Suprapubic skin (tissue), 4 donors: ENCODE measurements at regions not wholly inside any gene's neighbourhood (a gene's known extent, or its start where the extent isn't known, plus 50 kb on each side); places are given as distances from the start of the nearest gene placed in this dataset.
"Not testable (repeated sequence)": the region's sequence is repeated elsewhere in the genome, so short reads cannot be mapped to it uniquely, and the experiment has no call there.

ENCODE experiments used
- DNase-seq, 2 donors: peaks; one replicate each; pipeline ENCODE4 v3.0.0-alpha.2; 2019; ENCODE audit warnings: low spot score in 2 of 2
- H3K27ac ChIP-seq: fragments of 200-600 bp; sonication (generic); one replicate; pipeline ENCODE4 v1.5.1; 2019
- H3K27me3 ChIP-seq: fragments of 200-600 bp; sonication (generic); one replicate; pipeline ENCODE4 v1.5.1; 2019
- H3K36me3 ChIP-seq: fragments of 200-600 bp; sonication (generic); one replicate; pipeline ENCODE4 v1.5.1; 2019
- H3K4me1 ChIP-seq: fragments of 200-600 bp; sonication (generic); one replicate; pipeline ENCODE4 v1.5.1; 2019
- H3K4me3 ChIP-seq: fragments of 200-600 bp; sonication (generic); one replicate; pipeline ENCODE4 v1.5.1; 2019; ENCODE audit warnings: mild to moderate bottlenecking
- H3K9me3 ChIP-seq: fragments of 200-600 bp; sonication (generic); one replicate; pipeline ENCODE4 v1.5.1; 2019
- CTCF ChIP-seq, 2 donors: fragments of 200-600 bp in 1 of 2; fragments of 450-650 bp in 1 of 2; sonication (generic) in 1 of 2; IDR thresholded peaks; one replicate each; pipeline ENCODE4 v1.5.1; 2016 to 2019; ENCODE audit warnings: antibody characterized with exemption in 2 of 2, mild to moderate bottlenecking in 1 of 2, moderate library complexity in 1 of 2
- EP300 ChIP-seq: sonication (generic); formaldehyde crosslinking; IDR thresholded peaks from one replicate; pipeline ENCODE4 v1.6.1; 2017; ENCODE audit warnings: antibody characterized with exemption
- POLR2A ChIP-seq, 2 donors: fragments of 450-650 bp; IDR thresholded peaks; one replicate each; pipeline ENCODE4 v1.6.1; 2017; ENCODE audit warnings: antibody characterized with exemption in 2 of 2, mild to moderate bottlenecking in 2 of 2, moderate library complexity in 2 of 2
- POLR2AphosphoS5 ChIP-seq, 3 donors: sonication (generic); formaldehyde crosslinking; IDR thresholded peaks; one replicate each; pipeline ENCODE4 v1.6.1; 2017; ENCODE audit warnings: antibody characterized with exemption in 3 of 3
- WGBS: methylation state at CpG from one replicate; pipeline ENCODE4 v1.1.5; 2018; 5-methylcytosine and 5-hydroxymethylcytosine counted together

DNA sequence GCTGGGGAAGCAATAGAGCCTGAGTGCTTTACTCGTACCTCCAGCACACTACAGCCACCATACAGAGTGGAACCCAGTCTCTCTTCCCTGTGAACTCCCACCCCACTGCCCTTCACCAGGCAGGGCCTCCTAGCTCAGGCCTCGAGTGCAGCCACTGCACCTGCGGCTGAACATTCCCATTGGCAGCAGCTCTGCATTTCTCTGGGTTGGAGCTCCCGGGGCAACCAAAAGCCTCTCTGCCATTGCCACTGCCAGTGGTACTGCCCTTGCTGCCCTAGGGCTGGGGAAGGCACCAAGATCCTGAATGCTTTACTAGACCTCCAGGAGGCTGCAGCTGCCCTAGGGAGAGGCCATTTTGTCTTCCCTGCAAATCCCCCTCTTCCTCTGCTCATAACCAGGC lies 266.8 kb downstream of the TDRD3 start:
- H3K4me3 ChIP-seq, result no peak overlapping the region
- 87% methylated on average over 4 of the region's 4 CpGs for WGBS
- no peak for TF ChIP-seq POLR2A (IDR thresholded peaks at IDR 0.05)
- TF ChIP-seq POLR2AphosphoS5 (IDR thresholded peaks at IDR 0.05), result no peak
- TF ChIP-seq EP300, result no peak
- no peak for TF ChIP-seq CTCF (IDR thresholded peaks at IDR 0.05)

DNA sequence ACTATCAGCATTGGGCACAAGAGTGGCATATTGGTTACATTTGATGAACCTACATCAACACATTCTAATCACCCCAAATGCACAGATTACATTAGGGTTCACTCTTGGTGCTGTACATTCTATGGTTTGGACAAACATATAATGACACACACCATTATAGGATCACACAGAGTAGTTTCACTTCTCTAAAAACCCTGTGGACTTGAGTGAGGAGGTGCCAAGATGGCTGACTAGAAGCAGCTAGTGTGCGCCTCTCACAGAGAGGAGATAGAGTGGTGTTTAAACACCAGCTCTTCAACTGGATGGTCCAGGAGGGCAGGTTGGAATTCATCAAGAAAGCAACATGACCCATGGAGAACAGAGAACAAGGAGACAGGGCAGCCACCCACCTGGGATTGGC lies 265.6 kb downstream of the TDRD3 start:
- no peak for TF ChIP-seq CTCF (IDR thresholded peaks at IDR 0.05)
- TF ChIP-seq POLR2A (IDR thresholded peaks at IDR 0.05), result no peak
- no peak for TF ChIP-seq POLR2AphosphoS5 (IDR thresholded peaks at IDR 0.05)
- no peak for TF ChIP-seq EP300
- H3K27ac ChIP-seq, result no peak overlapping the region
- H3K9me3 ChIP-seq, result no peaks in the 10 kb centered on the region
- no peak for DNase-seq
- no peaks in the 10 kb centered on the region for H3K27me3 ChIP-seq
- no peaks in the 10 kb centered on the region for H3K4me1 ChIP-seq
- 100% methylated on average over 1 of the region's 1 CpG for WGBS
- H3K4me3 ChIP-seq, result no peak overlapping the region
- no peaks in the 10 kb centered on the region for H3K36me3 ChIP-seq

More for the DNA sequence above, 266.8 kb downstream of the TDRD3 start:
- DNase-seq, result no peak
- Histone ChIP-seq H3K36me3 (no peaks in the 10 kb centered on the region), H3K27me3 (no peaks in the 10 kb centered on the region), H3K27ac (no peak overlapping the region), H3K4me1 (no peaks in the 10 kb centered on the region), H3K9me3 (no peaks in the 10 kb centered on the region)

GRCh38 chr13:60661521-60661920 lies 264.5 kb downstream of the TDRD3 start:
- no peak overlapping the region for H3K4me3 ChIP-seq
- H3K27ac ChIP-seq, result no peak overlapping the region
- H3K36me3 ChIP-seq, result no peaks in the 10 kb centered on the region
- no peak for DNase-seq
- no peaks in the 10 kb centered on the region for H3K9me3 ChIP-seq
- TF ChIP-seq EP300, result no peak
- TF ChIP-seq POLR2AphosphoS5 (IDR thresholded peaks at IDR 0.05), result no peak
- TF ChIP-seq POLR2A (IDR thresholded peaks at IDR 0.05), result no peak
- no peak for TF ChIP-seq CTCF (IDR thresholded peaks at IDR 0.05)
- H3K27me3 ChIP-seq, result no peaks in the 10 kb centered on the region
- WGBS, result 83% methylated on average over 1 of the region's 3 CpGs
- no peaks in the 10 kb centered on the region for H3K4me1 ChIP-seq

GRCh38 chr13:60657586-60657985 lies 260.6 kb downstream of the TDRD3 start:
- not testable (repeated sequence) for H3K4me3 ChIP-seq, H3K27ac ChIP-seq, H3K36me3 ChIP-seq, H3K4me1 ChIP-seq, H3K9me3 ChIP-seq, DNase-seq, H3K27me3 ChIP-seq
- 79% methylated on average over 1 of the region's 1 CpG for WGBS

DNA sequence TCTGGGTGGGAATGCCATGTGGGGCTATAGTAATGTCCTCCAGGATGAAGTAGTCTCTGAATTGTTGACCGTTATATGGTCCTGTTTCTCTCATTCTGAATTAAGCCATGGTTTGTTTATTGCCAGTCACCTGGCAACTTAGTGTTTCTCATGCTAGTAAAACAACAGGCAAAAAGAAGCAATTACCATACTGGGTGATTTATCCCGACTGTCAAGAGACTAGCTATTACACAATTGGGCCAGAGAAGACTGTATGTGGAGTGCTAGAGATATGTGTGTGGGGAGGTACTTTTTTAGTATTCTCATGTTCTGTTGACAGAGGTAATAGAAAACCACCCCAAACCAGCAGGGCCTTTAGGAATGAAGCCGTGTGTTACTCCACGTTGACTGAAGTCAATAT lies 258.2 kb downstream of the TDRD3 start:
- Histone ChIP-seq H3K27me3 (no peaks in the 10 kb centered on the region), H3K4me3 (no peak overlapping the region), H3K27ac (no peak overlapping the region), H3K4me1 (no peaks in the 10 kb centered on the region), H3K36me3 (no peaks in the 10 kb centered on the region), H3K9me3 (no peaks in the 10 kb centered on the region)
- WGBS, result 68% methylated on average over 4 of the region's 4 CpGs
- TF ChIP-seq POLR2AphosphoS5 (IDR thresholded peaks at IDR 0.05) (no peak), CTCF (IDR thresholded peaks at IDR 0.05) (no peak), EP300 (no peak), POLR2A (IDR thresholded peaks at IDR 0.05) (no peak)
- no peak for DNase-seq

- Histone ChIP-seq H3K36me3 (no peaks in the 10 kb centered on the region), H3K4me3 (no peak overlapping the region), H3K4me1 (no peaks in the 10 kb centered on the region), H3K27ac (no peak overlapping the region), H3K9me3 (no peaks in the 10 kb centered on the region), H3K27me3 (no peaks in the 10 kb centered on the region)
- WGBS, result 27% methylated on average over 1 of the region's 1 CpG
- TF ChIP-seq POLR2AphosphoS5 (IDR thresholded peaks at IDR 0.05) (no peak), POLR2A (IDR thresholded peaks at IDR 0.05) (no peak), CTCF (IDR thresholded peaks at IDR 0.05) (peak in 1 of 2 donors; percentile 33), EP300 (no peak)
- DNase-seq, result no peak
These were observed 257.4 kb downstream of the TDRD3 start for GRCh38 chr13:60654415-60654814.
